ENCODE measurements at regions not wholly inside any gene's neighbourhood (a gene's known extent, or its start where the extent isn't known, plus 50 kb on each side); places are given as distances from the start of the nearest gene placed in this dataset.

- no peak for TF ChIP-seq POLR2A (IDR thresholded peaks at IDR 0.05)
- TF ChIP-seq, protein P1, sequence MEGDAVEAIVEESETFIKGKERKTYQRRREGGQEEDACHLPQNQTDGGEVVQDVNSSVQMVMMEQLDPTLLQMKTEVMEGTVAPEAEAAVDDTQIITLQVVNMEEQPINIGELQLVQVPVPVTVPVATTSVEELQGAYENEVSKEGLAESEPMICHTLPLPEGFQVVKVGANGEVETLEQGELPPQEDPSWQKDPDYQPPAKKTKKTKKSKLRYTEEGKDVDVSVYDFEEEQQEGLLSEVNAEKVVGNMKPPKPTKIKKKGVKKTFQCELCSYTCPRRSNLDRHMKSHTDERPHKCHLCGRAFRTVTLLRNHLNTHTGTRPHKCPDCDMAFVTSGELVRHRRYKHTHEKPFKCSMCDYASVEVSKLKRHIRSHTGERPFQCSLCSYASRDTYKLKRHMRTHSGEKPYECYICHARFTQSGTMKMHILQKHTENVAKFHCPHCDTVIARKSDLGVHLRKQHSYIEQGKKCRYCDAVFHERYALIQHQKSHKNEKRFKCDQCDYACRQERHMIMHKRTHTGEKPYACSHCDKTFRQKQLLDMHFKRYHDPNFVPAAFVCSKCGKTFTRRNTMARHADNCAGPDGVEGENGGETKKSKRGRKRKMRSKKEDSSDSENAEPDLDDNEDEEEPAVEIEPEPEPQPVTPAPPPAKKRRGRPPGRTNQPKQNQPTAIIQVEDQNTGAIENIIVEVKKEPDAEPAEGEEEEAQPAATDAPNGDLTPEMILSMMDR (IDR thresholded peaks at IDR 0.05): no peak
Observed at GRCh38 chr17:74077231-74077630, 126.2 kb upstream of the RPL38 start.

Measured in testis (tissue), 2 donors.